ENCODE measurements at regions not wholly inside any gene's neighbourhood (a gene's known extent, or its start where the extent isn't known, plus 50 kb on each side); places are given as distances from the start of the nearest gene placed in this dataset.
"Not testable (repeated sequence)": the region's sequence is repeated elsewhere in the genome, so short reads cannot be mapped to it uniquely, and the experiment has no call there.

DNA sequence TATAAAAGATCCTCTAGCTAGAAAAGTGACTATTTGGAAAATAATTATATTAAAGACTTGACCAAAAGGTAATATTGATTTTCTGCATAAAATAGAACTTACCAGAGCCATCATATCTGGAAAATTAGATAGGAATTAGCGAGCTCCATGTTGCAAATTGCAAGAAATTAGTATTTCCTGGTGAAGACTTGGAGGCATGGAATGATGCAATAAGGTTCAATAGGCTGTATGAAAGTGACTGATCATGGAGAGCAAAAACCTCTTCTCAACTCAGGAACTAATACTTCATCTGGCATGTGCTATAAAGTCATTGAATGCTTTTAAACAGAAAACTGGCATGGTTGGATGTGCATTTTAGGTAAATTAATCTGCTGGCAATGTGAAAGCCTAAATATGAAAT is 66.3 kb upstream of the UFM1 start:
- no peak for DNase-seq (ENCODE audit: low spot score)

DNA sequence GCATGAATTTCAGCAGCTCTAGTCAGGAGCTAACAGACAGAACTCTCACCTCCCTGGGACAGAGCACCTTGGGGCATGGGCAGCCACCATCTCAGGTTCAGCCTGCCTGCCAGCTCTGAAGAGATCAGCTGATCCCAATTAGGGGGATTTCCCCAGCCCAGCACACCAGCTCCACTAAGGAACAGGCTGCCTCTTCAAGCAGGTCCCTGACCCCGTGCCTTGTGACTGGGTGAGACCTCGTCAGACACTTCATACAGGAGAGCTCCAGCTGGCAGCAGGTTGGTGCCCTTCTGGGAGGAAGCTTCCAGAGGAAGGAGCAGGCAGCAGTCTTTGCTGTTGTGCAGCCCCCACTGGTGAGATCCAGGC is 84.5 kb upstream of the UFM1 start:
- DNase-seq (ENCODE audit: low spot score): no peak

DNA sequence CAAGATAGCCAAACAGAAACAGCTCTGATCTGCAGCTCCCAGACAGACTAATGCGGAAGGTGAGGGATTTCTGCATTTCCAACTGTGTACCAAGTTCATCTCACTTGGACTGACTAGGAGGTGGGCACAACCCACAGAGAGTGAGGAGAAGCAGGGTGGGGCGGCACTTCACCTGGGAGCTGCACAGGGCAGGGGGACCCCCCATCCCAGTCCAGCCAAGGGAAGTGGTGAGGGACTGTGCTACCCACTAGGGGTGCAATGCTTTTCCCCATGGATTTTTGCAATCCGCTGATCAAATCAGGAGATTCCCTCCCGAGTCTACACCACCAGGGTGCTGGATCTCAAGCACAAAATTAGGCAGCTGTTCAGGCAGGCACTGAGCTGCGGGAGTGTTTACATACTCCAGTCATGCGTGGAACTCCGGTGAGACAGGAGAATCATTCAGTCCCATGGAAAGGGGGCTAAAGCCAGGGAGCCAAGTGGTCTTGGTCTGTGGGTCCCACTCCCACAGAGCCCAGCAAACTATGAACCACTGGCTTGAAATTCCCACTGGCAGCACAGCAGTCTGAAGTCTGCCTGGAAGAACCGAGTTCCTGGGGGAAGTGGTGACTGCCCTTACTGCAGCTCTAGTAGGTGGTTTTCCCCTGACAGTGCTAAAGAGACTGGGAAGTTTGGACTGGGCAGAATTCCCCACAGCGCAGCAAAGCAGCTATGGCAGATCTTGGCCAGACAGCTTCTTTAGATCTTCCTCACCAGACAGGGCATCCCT is 85.1 kb upstream of the UFM1 start:
- no peak for DNase-seq (ENCODE audit: low spot score)

DNA sequence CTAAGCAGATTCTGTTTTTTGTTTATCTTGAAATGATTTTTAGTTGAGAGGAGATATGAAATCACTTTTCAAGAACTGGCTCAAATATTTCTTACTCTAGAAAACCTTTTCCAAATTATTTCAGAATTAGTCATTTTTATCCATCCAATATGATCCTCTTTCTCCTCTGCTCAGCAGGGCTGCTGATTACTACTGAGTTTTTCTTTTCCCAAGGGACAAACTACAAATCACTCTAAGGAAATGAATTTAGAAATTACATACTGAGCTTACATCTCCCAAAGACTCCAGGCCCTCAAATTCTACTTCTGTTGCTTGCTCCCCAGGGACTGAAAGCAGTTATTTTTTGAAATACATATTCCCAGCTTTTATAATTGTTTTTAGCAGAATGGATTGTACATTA is 87.4 kb upstream of the UFM1 start:
- DNase-seq (ENCODE audit: low spot score): no peak

DNA sequence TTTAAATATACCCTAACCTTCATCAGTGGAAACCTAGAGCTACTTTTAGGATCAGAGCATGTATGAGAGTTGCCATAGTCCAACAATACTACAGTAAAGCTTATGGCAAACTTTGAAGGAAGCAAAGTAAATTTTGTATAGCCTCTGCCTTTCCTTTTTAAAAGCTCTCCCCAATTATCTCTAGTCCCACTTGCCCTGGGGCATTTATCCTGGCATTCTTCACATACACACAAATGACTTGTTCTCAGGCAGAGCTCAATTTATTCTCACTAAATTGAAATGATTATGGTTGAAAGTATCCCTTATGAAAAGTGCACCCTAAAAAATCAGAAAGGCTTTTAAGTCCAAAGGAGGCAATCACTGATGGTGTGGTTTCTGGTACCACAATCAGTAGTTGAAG is 94.1 kb upstream of the UFM1 start:
- DNase-seq (ENCODE audit: low spot score): no peak

DNA sequence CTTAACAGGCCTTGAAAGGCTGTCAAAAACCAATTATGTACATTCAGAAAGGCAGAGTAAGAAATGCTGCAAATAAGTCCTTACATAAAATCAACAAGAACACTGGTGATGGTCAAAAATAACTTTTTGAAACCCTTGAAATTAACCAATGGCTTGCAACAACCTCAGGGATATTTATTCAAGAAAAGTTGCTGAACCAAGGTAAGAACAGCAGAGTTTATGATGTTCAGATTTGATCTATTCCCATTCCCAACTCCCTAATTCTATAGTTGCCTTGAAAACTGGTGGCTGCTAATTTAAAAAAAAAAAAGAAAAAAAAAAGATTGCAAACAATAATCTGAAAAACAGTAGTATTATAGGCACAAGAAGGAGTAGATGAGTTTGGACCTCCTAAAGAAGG is 109.8 kb upstream of the UFM1 start:
- DNase-seq (ENCODE audit: low spot score): no peak

DNA sequence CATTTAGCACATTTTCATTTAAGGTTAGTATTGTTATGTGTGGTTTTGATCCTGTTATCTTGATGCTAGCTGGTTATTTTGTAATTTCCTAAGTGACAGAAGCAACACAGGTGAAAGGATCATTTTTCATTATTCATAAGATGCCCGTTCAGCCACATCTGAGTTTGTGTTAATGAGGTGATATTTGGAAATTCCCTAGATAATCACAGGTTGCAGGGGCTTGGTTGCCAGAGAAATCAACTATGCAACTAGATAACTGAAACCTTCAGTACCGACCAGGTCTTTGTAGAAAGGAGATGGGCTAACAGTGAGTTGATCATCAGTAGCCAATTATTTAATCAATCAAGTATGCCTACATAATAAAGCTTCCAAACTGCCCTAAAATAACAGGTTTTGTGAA is 121.3 kb upstream of the UFM1 start:
- DNase-seq (ENCODE audit: low spot score): no peak

DNA sequence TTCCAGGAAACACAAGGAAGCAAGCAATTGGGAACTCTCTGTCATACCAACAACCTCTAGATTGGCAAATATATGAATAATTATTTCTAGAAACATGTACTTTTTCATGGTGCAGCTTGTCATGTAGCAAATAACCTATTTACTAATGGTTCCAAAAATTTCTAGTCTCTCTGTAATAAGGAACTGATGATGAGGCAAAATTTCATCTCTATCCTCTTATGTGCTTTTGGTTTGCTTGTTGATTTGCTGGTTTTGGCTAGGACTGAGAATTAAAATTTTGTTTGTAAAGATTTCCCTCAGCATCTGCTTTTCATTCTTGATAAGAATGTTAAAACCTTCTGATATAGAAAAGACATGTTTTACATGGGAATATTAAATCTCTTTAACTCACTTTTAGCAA is 123.2 kb upstream of the UFM1 start:
- DNase-seq (ENCODE audit: low spot score): no peak

DNA sequence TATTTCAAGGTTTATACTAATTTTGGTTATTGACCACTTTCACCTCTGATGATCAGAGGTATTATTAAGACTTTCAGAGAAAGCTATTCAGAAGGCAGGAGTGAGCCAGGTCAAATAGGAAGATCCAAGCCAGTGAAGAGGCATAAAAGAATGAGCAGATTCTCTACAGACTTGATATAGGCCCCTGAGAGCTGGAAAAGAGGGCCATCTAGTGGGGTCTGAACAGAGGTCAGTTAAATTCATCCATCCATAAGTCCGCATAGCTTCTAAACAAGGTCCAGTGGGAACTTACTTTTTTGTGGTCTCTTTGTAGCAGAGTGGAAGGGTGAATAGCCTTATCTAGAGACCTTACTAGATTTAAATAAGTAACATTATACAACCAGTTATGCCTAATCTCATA is 126.6 kb upstream of the UFM1 start:
- no peak for DNase-seq (ENCODE audit: low spot score)

DNA sequence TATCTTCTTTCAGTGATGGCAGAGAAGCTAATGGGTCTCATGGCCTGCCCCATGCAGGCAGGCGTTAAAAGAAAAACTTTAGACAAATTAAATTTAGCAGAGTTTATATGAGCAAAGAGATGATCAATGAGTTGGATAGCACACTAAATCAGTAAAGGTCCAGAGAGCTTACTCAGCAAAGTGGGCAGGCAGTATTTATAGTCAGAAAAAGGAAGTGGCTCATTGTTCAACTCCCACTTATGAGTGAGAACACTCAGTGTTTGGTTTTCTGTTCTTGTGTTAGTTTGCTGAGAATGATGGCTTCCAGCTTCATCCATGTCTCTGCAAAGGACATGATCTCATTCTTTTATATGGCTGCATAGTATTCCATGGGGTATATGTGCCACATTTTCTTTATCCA is 128.5 kb upstream of the UFM1 start:
- not testable (repeated sequence) for DNase-seq (ENCODE audit: low spot score)

DNA sequence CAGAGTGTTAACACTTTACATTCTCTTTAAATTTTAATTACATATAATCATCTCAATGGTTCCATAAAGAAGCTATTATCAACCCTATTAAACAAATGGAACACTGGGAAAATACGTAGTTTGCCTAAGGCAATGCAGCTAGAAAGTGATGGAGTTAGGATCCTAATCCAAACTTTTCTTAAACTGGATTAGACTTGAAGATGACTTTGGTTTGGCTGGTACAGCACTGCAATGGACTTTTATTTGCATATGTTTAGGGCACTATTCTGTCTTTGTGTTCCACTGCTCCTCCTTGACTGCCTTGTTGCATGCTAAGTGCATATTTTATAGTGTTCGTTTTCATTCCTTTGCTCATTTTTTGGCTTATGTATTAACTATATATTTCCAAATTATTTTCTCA is 133.5 kb upstream of the UFM1 start:
- no peak for DNase-seq (ENCODE audit: low spot score)

DNA sequence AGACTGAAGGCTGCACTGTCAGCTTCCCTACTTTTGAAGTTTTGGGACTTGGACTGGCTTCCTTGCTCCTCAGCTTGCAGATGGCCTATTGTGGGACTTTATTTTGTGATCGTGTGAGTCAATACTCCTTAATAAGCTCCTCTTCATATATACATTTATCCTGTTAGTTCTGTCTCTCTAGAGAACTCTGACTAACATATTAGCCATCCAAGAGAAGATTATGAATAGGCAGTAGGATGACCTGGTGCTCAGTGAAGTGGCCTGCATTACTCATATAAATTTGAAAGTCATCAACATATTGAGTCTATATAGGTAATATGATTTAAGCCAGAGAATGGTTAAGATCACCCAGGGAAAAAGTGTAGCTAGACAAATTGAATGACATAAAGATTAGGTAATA is 136.3 kb upstream of the UFM1 start:
- DNase-seq (ENCODE audit: low spot score): no peak

DNA sequence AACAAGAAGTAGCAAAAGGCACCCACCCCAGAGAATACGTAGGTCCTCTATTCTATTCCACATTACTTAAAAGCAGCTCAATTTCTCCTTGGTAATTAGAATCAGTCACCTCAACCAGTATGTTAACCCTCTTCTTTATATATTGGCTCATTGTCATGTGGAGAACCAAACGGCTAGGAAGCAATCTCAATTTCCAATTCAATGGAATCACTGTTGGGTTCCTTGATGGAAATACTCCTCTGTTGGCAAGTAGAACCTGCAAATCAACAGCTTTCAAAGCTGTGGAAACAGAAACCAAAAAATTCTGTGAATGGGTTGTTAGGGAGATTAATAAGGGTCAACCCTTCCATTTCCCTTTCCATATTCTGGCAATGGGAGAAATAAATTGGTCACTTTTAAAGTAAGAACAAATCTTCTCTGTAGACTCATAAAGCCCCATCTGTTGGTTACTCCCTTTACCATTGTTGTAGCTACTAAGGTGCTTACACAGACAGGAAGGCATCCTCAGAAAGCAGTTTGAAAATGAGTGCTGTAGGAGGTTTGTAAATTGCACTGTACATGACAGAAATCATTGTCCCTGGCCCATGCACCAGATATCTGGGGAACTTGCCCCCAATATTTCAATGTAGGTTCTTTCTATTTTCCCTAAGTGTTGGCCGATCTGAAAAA is 138.6 kb upstream of the UFM1 start:
- DNase-seq (ENCODE audit: low spot score): no peak

DNA sequence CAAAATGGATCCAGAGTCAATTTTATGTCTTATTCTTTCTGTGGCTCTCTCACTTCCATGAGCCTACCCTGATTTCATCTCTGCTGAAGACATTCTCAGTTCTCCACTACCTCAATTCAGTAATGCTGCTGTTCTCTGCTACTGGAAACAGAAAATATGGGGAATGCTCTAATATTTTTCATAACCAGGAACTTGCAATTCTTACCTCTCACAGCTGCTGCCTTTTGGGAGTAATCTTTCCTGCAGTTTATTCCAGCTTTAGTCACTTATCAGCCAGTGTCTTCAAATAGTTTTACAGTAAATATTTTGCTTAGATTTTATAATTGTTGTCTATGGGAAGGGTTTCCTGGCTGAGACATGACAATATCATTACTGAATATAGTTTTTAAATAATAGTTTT is 145.1 kb upstream of the UFM1 start:
- DNase-seq (ENCODE audit: low spot score): no peak

DNA sequence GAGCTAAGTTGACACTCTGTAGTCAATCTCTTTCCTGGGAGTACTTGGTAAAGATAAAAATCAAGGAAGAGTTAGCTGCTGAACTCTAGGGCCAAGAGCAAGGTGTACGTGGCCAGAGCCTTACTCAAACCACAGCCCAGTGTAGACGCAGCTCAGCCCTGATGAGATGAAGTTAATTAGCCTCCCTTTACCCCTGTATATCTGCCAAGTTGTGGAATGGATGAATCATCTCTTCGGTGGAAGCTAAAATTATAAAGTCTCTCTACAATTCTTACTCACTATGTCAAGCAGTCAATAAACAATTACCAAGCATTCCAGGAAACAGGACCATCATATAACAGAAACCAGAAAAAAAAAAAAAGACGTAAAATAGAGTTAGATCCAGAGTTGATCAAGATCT is 146.9 kb upstream of the UFM1 start:
- no peak for DNase-seq (ENCODE audit: low spot score)

DNA sequence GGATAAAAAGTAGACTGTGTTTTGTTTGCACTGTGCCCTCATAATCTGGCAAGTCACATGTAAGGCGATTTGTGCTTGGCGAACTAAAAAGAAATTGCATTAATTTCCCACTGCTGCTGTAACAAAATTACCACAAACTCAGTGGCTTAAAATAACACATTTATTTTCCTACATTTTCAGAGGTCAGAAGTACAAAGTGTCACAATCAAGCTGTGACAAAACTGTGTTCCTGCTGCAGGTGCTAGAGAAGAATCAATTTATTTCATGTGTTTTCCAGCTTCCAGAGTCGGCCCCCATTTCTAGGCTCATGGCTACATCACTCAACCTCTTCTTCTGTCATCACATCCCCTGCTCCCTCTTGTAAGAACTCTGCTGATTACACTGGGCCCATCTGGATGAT is 158.6 kb upstream of the UFM1 start:
- no peak for DNase-seq (ENCODE audit: low spot score)

DNA sequence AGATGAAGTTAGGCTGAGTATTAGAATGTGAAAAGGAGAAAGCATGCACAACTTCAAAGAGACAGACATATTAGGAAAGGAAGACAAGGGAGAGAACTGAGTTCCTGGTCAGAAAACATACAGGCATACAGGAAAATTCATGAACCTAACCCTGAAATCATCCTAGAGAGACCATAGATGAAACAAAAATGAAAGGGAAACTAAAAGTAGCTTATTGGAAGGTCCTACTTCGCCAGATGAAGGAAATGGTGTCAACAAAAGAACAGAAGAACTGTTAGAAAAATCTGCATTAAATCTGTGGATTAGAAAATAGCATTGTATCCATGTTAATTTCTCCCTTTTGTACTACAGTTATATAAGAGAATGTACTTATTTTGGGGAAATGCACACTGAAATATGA is 169.0 kb upstream of the UFM1 start:
- no peak for DNase-seq (ENCODE audit: low spot score)

DNA sequence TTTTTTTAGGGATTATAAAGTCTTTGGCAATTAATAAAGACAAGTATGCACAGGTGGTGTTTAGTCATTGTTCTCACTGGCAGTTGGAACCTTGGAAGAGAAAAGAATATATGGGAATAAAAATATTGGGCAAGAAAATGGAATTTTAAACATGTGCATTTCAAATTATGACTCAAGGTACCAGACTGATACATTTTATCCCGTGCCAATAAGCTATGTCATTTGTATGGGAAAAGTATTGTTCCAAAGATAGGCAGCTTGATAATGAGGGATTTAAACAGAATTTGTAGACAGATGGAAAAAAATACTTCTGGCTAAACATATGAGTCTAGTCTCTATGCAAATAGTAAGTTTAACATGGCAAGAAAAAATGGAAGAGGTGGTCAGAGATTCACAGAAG is 169.5 kb upstream of the UFM1 start:
- no peak for DNase-seq (ENCODE audit: low spot score)

DNA sequence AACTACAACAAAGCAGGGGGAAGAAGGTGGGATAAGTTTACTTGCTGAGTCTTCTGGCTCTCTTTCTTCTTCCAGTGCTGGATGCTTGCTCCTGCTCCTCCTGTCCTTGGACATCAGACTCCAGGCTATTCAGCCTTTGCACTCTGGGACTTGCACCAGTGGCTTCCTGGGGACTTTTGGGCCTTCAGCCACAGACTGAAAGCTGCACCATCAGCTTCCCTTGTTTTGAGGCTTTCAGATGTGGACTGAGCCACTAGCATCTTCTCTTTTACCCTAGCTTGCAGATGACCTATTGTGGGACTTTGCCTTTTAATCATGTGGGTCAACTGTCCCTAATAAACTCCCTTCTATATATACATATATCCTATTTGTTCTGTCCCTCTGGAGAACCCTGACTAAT is 173.0 kb upstream of the UFM1 start:
- no peak for DNase-seq (ENCODE audit: low spot score)

DNA sequence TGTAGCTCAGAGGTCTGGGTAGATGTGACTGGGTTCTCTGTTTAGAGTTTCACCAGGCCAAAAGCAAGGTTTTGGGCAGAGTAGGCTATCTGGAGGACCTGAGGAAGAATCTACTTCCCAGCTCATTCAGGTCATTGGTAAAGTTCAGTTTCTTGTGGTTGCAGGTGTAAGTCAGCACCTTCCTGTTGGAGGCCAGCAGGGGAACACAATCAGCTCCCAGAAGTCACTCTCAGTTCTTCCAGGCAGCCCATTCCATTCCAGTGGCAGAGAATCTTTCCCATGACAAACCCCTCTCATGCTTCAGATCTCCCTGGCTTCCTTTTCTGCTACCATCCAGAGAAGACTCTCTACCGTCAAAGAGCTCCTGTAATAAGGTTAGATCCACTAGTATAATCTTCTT is 176.2 kb upstream of the UFM1 start:
- no peak for DNase-seq (ENCODE audit: low spot score)

DNA sequence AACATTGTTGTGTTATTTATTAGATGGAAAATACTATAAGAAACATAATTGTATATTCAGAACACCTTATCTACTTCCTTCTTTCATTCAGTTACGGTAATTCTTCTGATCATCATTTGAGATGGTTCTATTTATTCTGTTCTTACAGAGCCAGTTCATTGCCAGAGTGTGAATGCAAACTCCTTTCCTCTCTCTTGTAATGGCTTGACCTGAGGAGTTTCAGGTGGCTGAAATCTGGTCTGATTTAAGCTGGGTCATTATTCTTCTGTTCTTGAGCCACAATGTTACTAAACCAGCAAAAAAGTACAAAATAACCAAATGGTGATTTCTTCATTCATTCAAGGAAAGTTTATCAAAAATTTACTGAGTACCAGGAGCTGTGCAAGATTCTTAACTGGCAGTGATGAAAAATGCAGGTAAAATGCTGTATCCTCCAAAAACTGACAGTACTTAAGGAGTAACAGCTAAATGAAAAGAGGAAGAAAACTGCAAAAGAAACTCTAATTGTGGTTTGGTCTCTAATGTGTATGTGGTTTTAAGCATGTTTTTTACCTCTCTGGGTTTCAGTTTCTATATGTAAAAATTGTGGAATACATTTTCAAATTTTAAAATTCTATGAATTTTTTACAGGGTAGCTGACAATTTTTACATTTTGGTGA is 182.4 kb upstream of the UFM1 start:
- no peak for DNase-seq (ENCODE audit: low spot score)

DNA sequence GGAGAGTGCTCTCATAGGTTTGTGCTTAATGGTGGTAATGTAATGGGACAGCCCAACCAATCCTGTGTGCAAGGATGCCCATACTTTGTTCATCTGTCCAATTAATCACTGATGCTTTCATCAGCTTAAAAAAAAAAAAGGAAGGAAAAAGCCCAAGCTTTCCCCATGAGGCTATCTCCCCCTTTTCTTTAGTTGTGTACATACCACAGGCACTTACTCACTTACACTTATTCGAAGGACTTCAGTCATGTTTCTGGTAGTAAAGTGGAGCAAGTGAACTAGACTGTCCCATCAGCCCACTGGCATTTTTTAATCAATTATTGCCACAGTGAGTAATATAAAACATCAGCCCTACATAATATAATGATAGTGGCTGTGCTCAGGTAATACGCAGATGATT is 183.5 kb upstream of the UFM1 start:
- DNase-seq (ENCODE audit: low spot score): no peak

DNA sequence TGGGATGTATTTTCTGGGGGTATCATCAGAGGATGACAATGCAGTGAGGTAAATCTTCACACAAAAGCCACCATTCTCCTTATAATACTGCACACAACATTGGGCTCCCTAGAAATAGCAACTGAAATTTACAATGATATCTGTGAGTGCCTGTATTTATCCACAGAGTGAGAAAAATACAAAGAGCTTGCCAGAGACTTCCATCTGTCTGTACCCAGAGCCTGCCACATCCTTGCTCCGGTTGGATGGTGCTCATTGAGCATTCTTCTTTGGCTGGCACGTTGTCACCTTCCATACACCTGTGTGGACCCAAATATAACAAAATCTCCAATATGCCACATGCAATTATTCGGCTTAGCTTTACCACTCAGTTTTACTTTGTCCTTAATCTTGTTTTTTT is 189.5 kb upstream of the UFM1 start:
- DNase-seq (ENCODE audit: low spot score): no peak

DNA sequence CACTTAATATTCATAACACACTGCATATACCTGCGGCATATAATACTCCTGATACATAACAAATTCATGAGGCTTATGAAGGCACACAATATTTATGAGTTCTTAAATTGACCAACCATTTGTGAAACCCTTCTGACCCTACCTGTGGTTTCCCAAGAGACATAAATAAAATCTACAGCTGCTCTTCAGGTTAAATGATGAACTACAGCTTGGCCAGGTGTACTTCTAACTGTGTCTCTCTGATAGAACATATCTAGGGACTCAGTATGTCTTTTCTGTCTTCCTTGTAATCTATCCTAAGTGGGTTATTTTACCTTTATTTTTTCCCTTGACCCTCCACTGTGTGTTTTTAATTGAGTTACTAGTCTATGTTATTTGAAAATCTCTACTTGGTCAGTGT is 189.9 kb upstream of the UFM1 start:
- no peak for DNase-seq (ENCODE audit: low spot score)
